CD8-positive, alpha-beta memory T cell (primary cell): ENCODE measurements at regions not wholly inside any gene's neighbourhood (a gene's known extent, or its start where the extent isn't known, plus 50 kb on each side); places are given as distances from the start of the nearest gene placed in this dataset.

ENCODE experiments used
- CTCF ChIA-PET: fragments of 350-600 bp; sonication (Branson Sonifier 250); formaldehyde crosslinking; loops from one replicate; lab custom pipeline; 2021; ENCODE audit warnings: antibody characterized with exemption; lab: Charles Lee
- POLR2A ChIA-PET: fragments of 350-600 bp; sonication (Branson Sonifier 250); formaldehyde crosslinking; loops from one replicate; lab custom pipeline; 2021; ENCODE audit warnings: antibody characterized with exemption; lab: Charles Lee
- DNase-seq, 5 donors: peaks; one replicate each; pipeline versions ENCODE4 v3.0.0 to v3.0.0-alpha.2; 2020 to 2022; ENCODE audit warnings: mixed read lengths in 1 of 5
- H3K27ac ChIP-seq: one replicate; pipeline ENCODE4 v1.7.0; 2013; ENCODE audit warnings: low read depth, mild to moderate bottlenecking, low read length, moderate library complexity
- H3K27me3 ChIP-seq: 2 replicates; pipeline ENCODE4 v1.7.0; 2013; ENCODE audit warnings: low read length, mild to moderate bottlenecking; ENCODE audit not compliant: insufficient read depth, poor library complexity, severe bottlenecking
- H3K36me3 ChIP-seq: 2 replicates; pipeline ENCODE4 v1.7.0; 2013; ENCODE audit warnings: mild to moderate bottlenecking, low read length, moderate library complexity; ENCODE audit not compliant: insufficient read depth
- H3K4me1 ChIP-seq: 2 replicates; pipeline ENCODE4 v1.7.0; 2013; ENCODE audit warnings: mild to moderate bottlenecking, low read length, moderate library complexity; ENCODE audit not compliant: insufficient read depth
- H3K4me3 ChIP-seq: 2 replicates; pipeline ENCODE4 v1.7.0; 2013; ENCODE audit warnings: mild to moderate bottlenecking, low read length
- H3K9me3 ChIP-seq: 2 replicates; pipeline ENCODE4 v1.7.0; 2013; ENCODE audit warnings: mild to moderate bottlenecking, low read length
- H3K27ac Mint-ChIP-seq, 8 donors: one replicate each; pipeline ENCODE4 v1.8.0; 2020 to 2021; ENCODE audit warnings: mixed read lengths in 8 of 8, mild to moderate bottlenecking in 6 of 8, inconsistent platforms in 3 of 8, moderate library complexity in 3 of 8
- H3K27me3 Mint-ChIP-seq, 2 donors: one replicate each; pipeline ENCODE4 v1.8.0; 2020 to 2021; ENCODE audit warnings: mixed read lengths in 2 of 2, mild to moderate bottlenecking in 1 of 2, moderate library complexity in 1 of 2
- H3K36me3 Mint-ChIP-seq, 3 donors: one replicate each; pipeline ENCODE4 v1.8.0; 2020 to 2021; ENCODE audit warnings: mixed read lengths in 3 of 3, inconsistent platforms in 1 of 3, mild to moderate bottlenecking in 1 of 3
- H3K4me1 Mint-ChIP-seq, 3 donors: one replicate each; pipeline ENCODE4 v1.8.0; 2020 to 2021; ENCODE audit warnings: mixed read lengths in 3 of 3, inconsistent platforms in 1 of 3, mild to moderate bottlenecking in 1 of 3
- H3K4me3 Mint-ChIP-seq, 7 donors: one replicate each; pipeline ENCODE4 v1.8.0; 2020 to 2021; ENCODE audit warnings: mixed read lengths in 7 of 7, mild to moderate bottlenecking in 6 of 7, moderate library complexity in 4 of 7, inconsistent platforms in 2 of 7
- H3K9me3 Mint-ChIP-seq, 5 donors: one replicate each; pipeline ENCODE4 v1.8.0; 2020 to 2022; ENCODE audit warnings: mixed read lengths in 5 of 5, mild to moderate bottlenecking in 3 of 5, moderate library complexity in 2 of 5, inconsistent platforms in 1 of 5

- Mint-ChIP-seq H3K27me3 (no peaks in the 10 kb centered on the region), H3K27ac (no peak overlapping the region), H3K4me3 (no peak overlapping the region), H3K36me3 (peaks cover 0 to 1% (median 0%) of the 10 kb centered on the region in 3 donors), H3K9me3 (peaks cover 0 to 7% (median 4%) of the 10 kb centered on the region in 5 donors), H3K4me1 (no peaks in the 10 kb centered on the region)
- Histone ChIP-seq H3K9me3 (no peaks in the 10 kb centered on the region), H3K4me1 (no peaks in the 10 kb centered on the region), H3K4me3 (no peak overlapping the region), H3K27me3 (no peaks in the 10 kb centered on the region), H3K27ac (no peak overlapping the region), H3K36me3 (no peaks in the 10 kb centered on the region)
- ChIA-PET CTCF (no interaction called here), POLR2A (no interaction called here)
- no peak for DNase-seq
Observed at GRCh38 chr1:177858332-177858821, 111.5 kb downstream of the SEC16B start.

GRCh38 chr1:177857285-177857684, 112.6 kb downstream of the SEC16B start:
- H3K4me1 ChIP-seq: no peaks in the 10 kb centered on the region
- no peaks in the 10 kb centered on the region for H3K36me3 ChIP-seq
- DNase-seq: no peak
- H3K27ac ChIP-seq: no peak overlapping the region
- no peak overlapping the region for H3K4me3 ChIP-seq
- ChIA-PET CTCF (no interaction called here), POLR2A (no interaction called here)
- no peaks in the 10 kb centered on the region for H3K9me3 ChIP-seq
- H3K27ac Mint-ChIP-seq: no peak overlapping the region
- H3K27me3 Mint-ChIP-seq: no peaks in the 10 kb centered on the region
- H3K9me3 Mint-ChIP-seq: peaks cover 0 to 7% (median 4%) of the 10 kb centered on the region in 5 donors
- H3K27me3 ChIP-seq: no peaks in the 10 kb centered on the region
- H3K4me3 Mint-ChIP-seq: no peak overlapping the region
- peaks cover 0 to 1% (median 0%) of the 10 kb centered on the region in 3 donors for H3K36me3 Mint-ChIP-seq
- no peaks in the 10 kb centered on the region for H3K4me1 Mint-ChIP-seq

GRCh38 chr1:177854951-177855350, 114.9 kb downstream of the SEC16B start:
- Mint-ChIP-seq H3K4me3 (no peak overlapping the region), H3K4me1 (no peaks in the 10 kb centered on the region), H3K9me3 (peaks cover 0 to 4% (median 0%) of the 10 kb centered on the region in 5 donors), H3K36me3 (no peaks in the 10 kb centered on the region), H3K27ac (no peak overlapping the region), H3K27me3 (no peaks in the 10 kb centered on the region)
- H3K36me3 ChIP-seq: no peaks in the 10 kb centered on the region
- no peaks in the 10 kb centered on the region for H3K4me1 ChIP-seq
- no peaks in the 10 kb centered on the region for H3K27me3 ChIP-seq
- DNase-seq: no peak
- CTCF ChIA-PET: no interaction called here
- POLR2A ChIA-PET: no interaction called here
- H3K4me3 ChIP-seq: no peak overlapping the region
- H3K9me3 ChIP-seq: no peaks in the 10 kb centered on the region
- H3K27ac ChIP-seq: no peak overlapping the region

GRCh38 chr1:177849579-177850290, 120.1 kb downstream of the SEC16B start:
- no peak overlapping the region for H3K4me3 ChIP-seq
- ChIA-PET POLR2A (no interaction called here), CTCF (no interaction called here)
- H3K27ac ChIP-seq: no peak overlapping the region
- no peaks in the 10 kb centered on the region for H3K9me3 ChIP-seq
- Mint-ChIP-seq H3K9me3 (peaks cover 0 to 20% (median 3%) of the 10 kb centered on the region in 5 donors), H3K27ac (no peak overlapping the region), H3K4me1 (no peaks in the 10 kb centered on the region), H3K27me3 (no peaks in the 10 kb centered on the region), H3K36me3 (no peaks in the 10 kb centered on the region), H3K4me3 (no peak overlapping the region)
- no peaks in the 10 kb centered on the region for H3K36me3 ChIP-seq
- no peaks in the 10 kb centered on the region for H3K27me3 ChIP-seq
- no peaks in the 10 kb centered on the region for H3K4me1 ChIP-seq
- no peak for DNase-seq

GRCh38 chr1:177849130-177849529, 120.7 kb downstream of the SEC16B start:
- H3K36me3 Mint-ChIP-seq: no peaks in the 10 kb centered on the region
- no peaks in the 10 kb centered on the region for H3K4me1 ChIP-seq
- H3K27ac ChIP-seq: no peak overlapping the region
- H3K27me3 ChIP-seq: no peaks in the 10 kb centered on the region
- DNase-seq: no peak
- CTCF ChIA-PET: no interaction called here
- H3K4me1 Mint-ChIP-seq: no peaks in the 10 kb centered on the region
- no peaks in the 10 kb centered on the region for H3K36me3 ChIP-seq
- no peaks in the 10 kb centered on the region for H3K27me3 Mint-ChIP-seq
- POLR2A ChIA-PET: no interaction called here
- H3K4me3 ChIP-seq: no peak overlapping the region
- H3K9me3 Mint-ChIP-seq: peaks cover 0 to 20% (median 3%) of the 10 kb centered on the region in 5 donors
- H3K27ac Mint-ChIP-seq: no peak overlapping the region
- H3K9me3 ChIP-seq: no peaks in the 10 kb centered on the region
- no peak overlapping the region for H3K4me3 Mint-ChIP-seq

- H3K27ac ChIP-seq: no peak overlapping the region
- H3K4me1 Mint-ChIP-seq: no peaks in the 10 kb centered on the region
- peaks cover 0 to 19% (median 3%) of the 10 kb centered on the region in 5 donors for H3K9me3 Mint-ChIP-seq
- no peaks in the 10 kb centered on the region for H3K9me3 ChIP-seq
- CTCF ChIA-PET: no interaction called here
- H3K4me3 ChIP-seq: no peak overlapping the region
- H3K36me3 ChIP-seq: no peaks in the 10 kb centered on the region
- no peaks in the 10 kb centered on the region for H3K4me1 ChIP-seq
- DNase-seq: no peak
- H3K36me3 Mint-ChIP-seq: no peaks in the 10 kb centered on the region
- POLR2A ChIA-PET: no interaction called here
- no peak overlapping the region for H3K27ac Mint-ChIP-seq
- H3K4me3 Mint-ChIP-seq: no peak overlapping the region
- H3K27me3 Mint-ChIP-seq: no peaks in the 10 kb centered on the region
- no peaks in the 10 kb centered on the region for H3K27me3 ChIP-seq
Observed at GRCh38 chr1:177848577-177848976, 121.3 kb downstream of the SEC16B start.

GRCh38 chr1:177847843-177848242, 122.0 kb downstream of the SEC16B start:
- POLR2A ChIA-PET: no interaction called here
- no peaks in the 10 kb centered on the region for H3K9me3 ChIP-seq
- no peaks in the 10 kb centered on the region for H3K27me3 ChIP-seq
- H3K4me3 ChIP-seq: no peak overlapping the region
- no peak overlapping the region for H3K27ac ChIP-seq
- Mint-ChIP-seq H3K27ac (no peak overlapping the region), H3K4me1 (no peaks in the 10 kb centered on the region), H3K27me3 (no peaks in the 10 kb centered on the region), H3K4me3 (no peak overlapping the region), H3K36me3 (no peaks in the 10 kb centered on the region), H3K9me3 (peaks cover 0 to 17% (median 6%) of the 10 kb centered on the region in 5 donors)
- H3K36me3 ChIP-seq: no peaks in the 10 kb centered on the region
- H3K4me1 ChIP-seq: no peaks in the 10 kb centered on the region
- DNase-seq: no peak
- CTCF ChIA-PET: no interaction called here

GRCh38 chr1:177838907-177839485, 130.9 kb downstream of the SEC16B start:
- no peaks in the 10 kb centered on the region for H3K36me3 Mint-ChIP-seq
- no peaks in the 10 kb centered on the region for H3K27me3 Mint-ChIP-seq
- peaks cover 7 to 13% (median 9%) of the 10 kb centered on the region in 5 donors for H3K9me3 Mint-ChIP-seq
- no peak for DNase-seq
- no peaks in the 10 kb centered on the region for H3K36me3 ChIP-seq
- CTCF ChIA-PET: no interaction called here
- H3K27ac Mint-ChIP-seq: no peak overlapping the region
- no peaks in the 10 kb centered on the region for H3K27me3 ChIP-seq
- H3K27ac ChIP-seq: no peak overlapping the region
- POLR2A ChIA-PET: no interaction called here
- no peaks in the 10 kb centered on the region for H3K4me1 Mint-ChIP-seq
- H3K4me3 Mint-ChIP-seq: no peak overlapping the region
- no peaks in the 10 kb centered on the region for H3K9me3 ChIP-seq
- H3K4me3 ChIP-seq: no peak overlapping the region
- H3K4me1 ChIP-seq: no peaks in the 10 kb centered on the region
